PFSK-1 (cell line): ENCODE measurements at regions not wholly inside any gene's neighbourhood (a gene's known extent, or its start where the extent isn't known, plus 50 kb on each side); places are given as distances from the start of the nearest gene placed in this dataset.

Source experiments
- FOXP2 ChIP-seq: optimal IDR thresholded peaks from 2 replicates; pipeline ENCODE3; 2011; ENCODE audit warnings: borderline replicate concordance, control low read depth, inconsistent platforms; ENCODE audit not compliant: insufficient read depth; ENCODE audit errors: extremely low read length, extremely low read depth
- POLR2AphosphoS5 ChIP-seq: IDR thresholded peaks from 2 replicates; pipeline ENCODE4 v1.6.1; 2012; ENCODE audit warnings: low read depth, mild to moderate bottlenecking, control low read depth, low read length, moderate library complexity
- SIN3A ChIP-seq: IDR thresholded peaks from 2 replicates; pipeline ENCODE4 v1.6.1; 2012; ENCODE audit warnings: mild to moderate bottlenecking, low read length, moderate library complexity, borderline replicate concordance; ENCODE audit not compliant: insufficient read depth
- TAF1 ChIP-seq: IDR thresholded peaks from 2 replicates; pipeline ENCODE4 v1.6.1; 2012; ENCODE audit warnings: low read length, control low read depth, borderline replicate concordance; ENCODE audit not compliant: insufficient read depth
- TF ChIP-seq, protein P1 (sequence below), 2 experiments: IDR thresholded peaks; 2 replicates each; pipeline versions ENCODE4 v1.6.1 to v1.8.0; 2011 to 2012; ENCODE audit warnings: low read depth in 2 of 2, low read length in 2 of 2, control low read depth in 1 of 2, inconsistent platforms in 1 of 2, mild to moderate bottlenecking in 1 of 2, moderate library complexity in 1 of 2; ENCODE audit not compliant: insufficient read depth in 1 of 2

DNA sequence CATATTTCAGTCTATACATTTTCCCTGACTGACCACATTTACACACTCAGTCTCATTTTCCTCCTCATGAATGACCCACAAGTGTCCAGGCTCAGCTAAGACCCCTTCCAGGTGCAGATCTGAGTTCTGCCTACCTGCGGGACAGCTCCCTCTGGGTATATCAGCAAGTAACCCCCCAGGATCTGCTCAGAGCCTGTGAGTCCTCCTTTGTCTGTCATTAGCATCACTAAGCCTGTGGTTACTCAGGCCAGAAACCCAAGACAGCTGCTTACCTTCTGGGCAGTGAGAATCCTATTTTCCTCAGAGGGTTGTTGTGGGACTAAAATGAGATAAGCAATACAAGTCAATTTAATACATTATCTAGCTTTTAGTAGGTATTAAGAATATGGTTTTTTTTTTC is 487.6 kb upstream of the BOD1L1 start:
- TF ChIP-seq POLR2AphosphoS5 = no peak
- no peak for TF ChIP-seq TAF1
- no peak for TF ChIP-seq SIN3A
- TF ChIP-seq, protein P1, sequence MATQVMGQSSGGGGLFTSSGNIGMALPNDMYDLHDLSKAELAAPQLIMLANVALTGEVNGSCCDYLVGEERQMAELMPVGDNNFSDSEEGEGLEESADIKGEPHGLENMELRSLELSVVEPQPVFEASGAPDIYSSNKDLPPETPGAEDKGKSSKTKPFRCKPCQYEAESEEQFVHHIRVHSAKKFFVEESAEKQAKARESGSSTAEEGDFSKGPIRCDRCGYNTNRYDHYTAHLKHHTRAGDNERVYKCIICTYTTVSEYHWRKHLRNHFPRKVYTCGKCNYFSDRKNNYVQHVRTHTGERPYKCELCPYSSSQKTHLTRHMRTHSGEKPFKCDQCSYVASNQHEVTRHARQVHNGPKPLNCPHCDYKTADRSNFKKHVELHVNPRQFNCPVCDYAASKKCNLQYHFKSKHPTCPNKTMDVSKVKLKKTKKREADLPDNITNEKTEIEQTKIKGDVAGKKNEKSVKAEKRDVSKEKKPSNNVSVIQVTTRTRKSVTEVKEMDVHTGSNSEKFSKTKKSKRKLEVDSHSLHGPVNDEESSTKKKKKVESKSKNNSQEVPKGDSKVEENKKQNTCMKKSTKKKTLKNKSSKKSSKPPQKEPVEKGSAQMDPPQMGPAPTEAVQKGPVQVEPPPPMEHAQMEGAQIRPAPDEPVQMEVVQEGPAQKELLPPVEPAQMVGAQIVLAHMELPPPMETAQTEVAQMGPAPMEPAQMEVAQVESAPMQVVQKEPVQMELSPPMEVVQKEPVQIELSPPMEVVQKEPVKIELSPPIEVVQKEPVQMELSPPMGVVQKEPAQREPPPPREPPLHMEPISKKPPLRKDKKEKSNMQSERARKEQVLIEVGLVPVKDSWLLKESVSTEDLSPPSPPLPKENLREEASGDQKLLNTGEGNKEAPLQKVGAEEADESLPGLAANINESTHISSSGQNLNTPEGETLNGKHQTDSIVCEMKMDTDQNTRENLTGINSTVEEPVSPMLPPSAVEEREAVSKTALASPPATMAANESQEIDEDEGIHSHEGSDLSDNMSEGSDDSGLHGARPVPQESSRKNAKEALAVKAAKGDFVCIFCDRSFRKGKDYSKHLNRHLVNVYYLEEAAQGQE (IDR thresholded peaks at IDR 0.05; ENCODE audit: insufficient read depth in 1 of 2, low read depth in 2 of 2, low read length in 2 of 2) = no peak
- no peak for TF ChIP-seq FOXP2

DNA sequence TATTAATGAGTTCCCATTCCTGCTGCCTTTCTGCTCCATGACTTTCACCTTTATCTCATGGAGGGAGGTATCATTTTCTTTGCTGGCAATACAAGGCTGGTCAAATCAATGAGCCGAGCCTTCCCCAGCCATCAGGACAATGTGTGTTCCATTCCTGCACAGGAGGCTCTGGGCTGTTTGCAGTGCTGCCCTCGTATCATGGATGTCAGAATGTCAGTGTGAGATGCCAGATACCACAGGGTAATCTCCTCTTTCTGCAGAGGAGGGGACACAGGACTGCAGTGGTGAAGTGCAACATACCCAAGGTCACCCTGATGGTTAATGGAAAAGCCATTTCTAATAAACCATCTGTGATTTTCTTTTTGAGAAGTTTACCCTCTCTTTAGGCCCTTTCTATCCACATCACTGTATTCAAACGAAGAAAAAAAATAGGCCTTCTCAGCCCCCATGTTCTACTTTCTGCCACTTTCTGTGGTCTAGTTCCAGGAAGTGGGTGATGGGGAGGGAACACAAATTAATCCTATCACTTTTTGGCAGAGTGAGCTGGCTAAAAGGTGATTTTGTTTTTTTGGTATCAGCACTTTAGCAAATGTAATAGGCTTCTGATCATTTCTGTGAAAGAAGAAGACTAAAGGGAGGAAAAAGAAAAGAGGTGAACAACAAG is 490.2 kb upstream of the BOD1L1 start:
- TF ChIP-seq POLR2AphosphoS5 (no peak), SIN3A (no peak), FOXP2 (no peak), TAF1 (no peak)
- TF ChIP-seq, protein P1 (IDR thresholded peaks at IDR 0.05; ENCODE audit: insufficient read depth in 1 of 2, low read depth in 2 of 2, low read length in 2 of 2) = no peak

DNA sequence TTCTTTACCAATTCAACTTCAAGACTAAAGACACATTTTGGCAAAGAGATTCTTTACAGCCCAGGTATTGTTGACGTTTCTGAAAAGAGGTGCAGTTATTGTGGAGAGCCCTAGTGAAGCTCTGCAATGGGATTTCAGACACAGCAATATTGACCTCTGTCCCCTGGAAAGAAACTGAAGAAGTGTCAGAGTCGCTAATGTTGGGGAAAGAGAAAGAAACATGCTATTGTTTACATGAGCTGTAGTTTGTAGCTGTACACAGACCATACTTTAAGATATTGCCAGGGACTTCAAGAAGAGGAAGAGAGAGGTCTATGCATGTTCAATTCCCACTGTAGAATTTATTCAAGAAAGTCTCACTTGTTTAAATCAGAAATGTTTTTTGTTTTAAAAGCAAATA is 497.3 kb upstream of the BOD1L1 start:
- TF ChIP-seq SIN3A (no peak), POLR2AphosphoS5 (no peak), FOXP2 (no peak), TAF1 (no peak)
- TF ChIP-seq, protein P1 (IDR thresholded peaks at IDR 0.05; ENCODE audit: insufficient read depth in 1 of 2, low read depth in 2 of 2, low read length in 2 of 2) = no peak

DNA sequence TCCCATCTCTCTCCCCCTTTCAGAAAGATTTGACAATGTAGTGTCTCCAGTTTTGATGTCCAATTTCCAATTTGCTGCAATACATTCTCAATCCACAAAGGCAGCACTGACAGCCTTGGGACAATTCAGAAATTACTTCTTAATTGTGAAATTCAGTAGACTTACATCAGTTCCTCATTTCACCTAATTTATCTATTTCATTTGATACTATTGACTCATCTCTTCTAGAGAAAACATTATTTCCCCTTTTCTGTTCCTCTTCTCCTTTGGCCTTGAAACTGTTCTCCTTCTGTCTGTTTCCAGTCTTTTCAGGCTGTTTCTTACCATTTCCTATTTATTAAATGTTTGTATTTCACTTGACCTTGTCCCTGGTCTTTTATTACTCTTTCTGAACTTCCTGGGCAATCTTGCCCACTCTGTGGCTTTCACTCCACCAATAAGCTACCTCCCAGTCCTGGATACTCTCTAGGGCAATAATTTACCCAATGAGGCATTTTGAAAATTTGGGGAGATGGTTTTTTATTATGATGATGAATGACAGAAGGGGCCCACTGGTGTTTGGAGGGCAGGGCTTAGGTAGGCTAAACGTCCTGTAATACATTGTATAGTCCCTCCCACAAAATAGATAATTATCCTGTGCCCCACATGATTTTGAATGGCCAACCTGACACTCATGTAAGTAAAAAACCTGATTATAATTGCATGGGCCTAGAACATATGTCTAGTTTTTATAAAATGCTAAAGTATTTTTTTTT is 498.0 kb upstream of the BOD1L1 start:
- TF ChIP-seq POLR2AphosphoS5 (no peak), TAF1 (no peak), FOXP2 (no peak), SIN3A (no peak)
- TF ChIP-seq, protein P1 (IDR thresholded peaks at IDR 0.05; ENCODE audit: insufficient read depth in 1 of 2, low read depth in 2 of 2, low read length in 2 of 2) = no peak
